ENCODE measurements at regions not wholly inside any gene's neighbourhood (a gene's known extent, or its start where the extent isn't known, plus 50 kb on each side); places are given as distances from the start of the nearest gene placed in this dataset.
"Not testable (repeated sequence)": the region's sequence is repeated elsewhere in the genome, so short reads cannot be mapped to it uniquely, and the experiment has no call there.

- DNase-seq: no peak
Measured at GRCh38 chr5:38148021-38148625, 110.2 kb upstream of the EGFLAM start.

GRCh38 chr5:38143384-38143783, 115.0 kb upstream of the EGFLAM start:
- no peak for DNase-seq

DNA sequence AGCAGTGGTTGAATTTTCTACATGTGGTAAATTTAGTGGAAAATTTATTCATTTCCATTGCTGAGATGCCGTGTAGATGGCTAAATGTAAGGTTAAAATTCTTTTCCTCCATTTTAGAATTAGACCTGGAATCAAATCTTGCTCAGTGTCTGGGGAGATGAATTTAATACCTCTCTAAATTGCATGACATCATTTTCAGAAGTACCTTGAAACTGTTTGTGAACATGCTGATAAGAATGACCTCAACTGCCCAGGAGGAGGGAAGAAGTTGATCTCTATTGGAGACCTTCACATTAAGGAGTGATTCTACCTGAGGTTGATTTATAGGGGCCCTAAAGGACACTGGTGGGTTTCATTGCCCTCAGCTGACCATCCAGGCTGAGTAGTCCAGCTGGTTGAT, 116.7 kb upstream of the EGFLAM start:
- no peak for DNase-seq

GRCh38 chr5:38138574-38138973, 119.8 kb upstream of the EGFLAM start:
- DNase-seq: no peak

DNA sequence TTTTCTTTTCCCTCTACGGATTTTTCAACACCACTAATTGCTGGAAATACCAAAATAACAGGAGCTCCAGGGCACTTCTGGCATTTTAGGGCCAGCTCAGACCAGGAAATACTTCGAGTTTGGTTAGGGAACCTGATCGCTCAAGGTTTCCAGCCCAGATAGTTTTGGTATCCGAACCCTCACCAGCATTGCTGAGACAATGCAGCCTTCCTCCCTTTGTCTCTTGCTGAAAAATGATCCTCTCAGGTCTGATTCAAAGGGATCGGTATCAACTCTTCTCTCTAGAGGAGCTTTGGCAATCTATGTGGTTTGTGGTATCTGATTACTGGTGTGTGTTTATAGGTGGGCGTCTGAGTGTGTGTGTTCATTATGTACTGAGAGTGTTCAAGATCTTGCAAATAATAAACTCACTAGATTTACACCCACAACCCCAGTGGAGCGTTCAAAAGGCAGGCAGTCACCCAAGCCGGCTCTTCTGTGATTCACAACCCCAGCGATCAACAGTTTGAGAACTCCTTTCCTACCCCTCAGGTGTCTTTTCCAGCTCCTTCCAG, 122.8 kb upstream of the EGFLAM start:
- no peak for DNase-seq

GRCh38 chr5:38134810-38135209, 123.5 kb upstream of the EGFLAM start:
- no peak for DNase-seq

- not testable (repeated sequence) for DNase-seq
Measured at GRCh38 chr5:38134294-38134693, 124.1 kb upstream of the EGFLAM start.

- no peak for DNase-seq
Measured at GRCh38 chr5:38131686-38132085, 126.7 kb upstream of the EGFLAM start.

- no peak for DNase-seq
Measured at GRCh38 chr5:38124321-38124720, 134.0 kb upstream of the EGFLAM start.

DNA sequence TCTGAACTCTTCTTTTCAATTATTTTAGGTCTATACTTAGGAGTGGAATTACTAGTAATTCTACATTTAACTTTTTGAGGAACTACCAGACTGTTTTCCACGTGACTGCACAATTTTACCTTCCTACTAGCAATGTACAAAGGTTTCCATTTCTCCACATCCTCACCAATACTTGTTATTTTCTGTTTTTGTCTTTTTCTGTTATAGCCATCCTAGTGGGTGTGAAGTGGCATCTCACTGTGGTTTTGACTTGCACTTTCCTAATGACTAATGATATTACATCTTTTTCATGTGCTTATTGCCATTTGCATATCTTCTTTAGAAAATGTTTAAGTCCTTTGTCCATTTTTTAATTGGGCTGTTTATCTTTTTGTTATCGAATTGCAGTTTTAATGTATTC, 136.9 kb upstream of the EGFLAM start:
- DNase-seq: no peak

- no peak for DNase-seq
Measured at GRCh38 chr5:38119836-38120235, 138.5 kb upstream of the EGFLAM start.

DNA sequence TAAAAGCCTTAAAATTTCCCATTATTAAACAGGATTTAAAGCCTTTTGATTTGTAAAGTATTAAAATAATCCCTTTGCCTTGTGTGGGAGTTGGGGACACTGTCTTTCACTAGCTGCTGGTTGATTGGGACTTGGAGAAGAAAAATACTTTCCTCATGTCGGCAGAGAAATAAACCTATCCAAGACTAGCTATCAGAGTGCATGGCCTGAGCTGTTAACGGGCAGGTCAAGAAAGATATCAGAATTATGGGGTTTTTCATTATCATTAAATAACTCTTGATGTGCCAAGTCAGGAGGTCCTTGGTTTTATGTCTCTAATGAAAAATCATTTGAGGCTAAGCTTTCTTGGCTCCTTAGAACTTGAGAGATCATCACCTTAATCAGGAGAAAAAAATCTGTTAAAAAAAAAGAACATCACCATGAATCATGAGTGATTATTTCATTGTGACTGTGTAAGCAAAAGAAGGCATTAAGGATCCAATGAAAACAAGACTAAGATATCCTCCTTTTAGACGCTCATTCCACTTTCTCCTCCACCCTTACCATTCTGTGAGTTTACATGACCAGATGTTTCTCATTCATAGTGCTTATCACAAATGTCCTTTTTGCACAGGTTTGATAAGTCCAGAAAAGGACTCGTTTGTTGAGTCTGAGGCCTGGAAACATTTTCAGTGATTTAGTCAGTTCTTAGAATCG, 140.4 kb upstream of the EGFLAM start:
- DNase-seq: no peak

DNA sequence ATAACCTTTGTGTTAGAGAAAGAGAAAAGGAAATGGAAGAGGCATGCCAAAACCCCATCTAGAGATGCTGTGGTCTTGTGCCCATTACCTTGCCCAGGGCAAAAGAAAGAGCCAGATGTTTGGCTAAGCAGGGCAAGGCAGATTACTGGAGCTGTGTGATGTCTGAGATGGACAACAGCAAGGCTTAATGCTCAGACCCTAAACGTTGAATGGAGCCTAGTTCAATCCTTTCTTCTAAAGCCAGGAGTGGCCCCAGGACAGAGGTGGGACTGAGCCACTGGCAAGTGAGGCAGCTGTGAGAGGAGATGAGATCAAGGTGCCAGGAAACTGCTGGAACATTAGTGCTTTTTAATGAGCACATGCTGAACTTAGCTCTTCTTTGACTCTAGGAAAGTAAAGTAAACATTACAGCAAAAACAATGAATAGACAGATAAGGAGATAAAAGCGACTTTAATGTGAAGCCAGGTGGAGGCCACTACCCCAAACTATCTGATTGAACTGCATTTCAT, 143.0 kb upstream of the EGFLAM start:
- no peak for DNase-seq

DNA sequence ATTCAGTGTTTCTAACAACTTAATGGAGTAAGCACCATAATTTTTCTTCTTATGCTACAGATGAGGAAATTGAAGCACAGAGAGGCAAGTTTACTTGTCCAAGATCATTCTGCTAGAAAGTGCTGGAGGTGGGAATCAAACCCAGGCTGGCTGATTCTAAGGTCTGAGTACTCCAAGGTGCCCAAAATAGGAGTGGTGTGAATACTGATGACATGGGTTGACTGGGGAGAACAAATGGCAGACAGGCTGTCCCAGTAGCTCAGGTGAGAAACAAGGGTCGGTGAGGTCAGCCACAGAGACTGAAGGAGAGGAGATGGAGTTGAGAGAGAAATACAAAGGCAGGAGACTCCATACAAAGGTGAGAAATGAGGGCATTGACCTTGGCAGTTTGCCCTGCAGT, 144.5 kb upstream of the EGFLAM start:
- no peak for DNase-seq

- no peak for DNase-seq
Measured at GRCh38 chr5:38113456-38113855, 144.9 kb upstream of the EGFLAM start.

DNA sequence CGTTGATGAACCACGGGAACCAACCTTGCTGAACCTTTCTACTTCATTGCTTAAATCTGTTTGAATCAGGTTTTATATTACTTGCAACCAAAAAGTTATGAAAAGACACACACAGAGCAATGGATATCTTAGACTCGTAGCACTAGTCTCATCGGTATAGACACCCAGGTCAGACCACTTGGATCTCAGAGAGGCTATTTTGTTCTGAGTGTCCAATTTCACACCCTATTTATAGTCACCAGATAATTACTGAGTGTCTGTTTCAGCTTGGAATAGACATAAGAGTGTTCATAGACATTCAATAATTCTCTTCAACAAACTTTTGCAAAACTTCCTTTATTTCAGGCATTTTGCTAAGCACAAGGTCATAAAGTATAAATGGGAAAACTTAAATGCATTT, 145.4 kb upstream of the EGFLAM start:
- no peak for DNase-seq

- DNase-seq: no peak
Measured at GRCh38 chr5:38110130-38110529, 148.2 kb upstream of the EGFLAM start.

GRCh38 chr5:38107096-38107495, 151.3 kb upstream of the EGFLAM start:
- DNase-seq: no peak

GRCh38 chr5:38105801-38106200, 152.6 kb upstream of the EGFLAM start:
- no peak for DNase-seq

DNA sequence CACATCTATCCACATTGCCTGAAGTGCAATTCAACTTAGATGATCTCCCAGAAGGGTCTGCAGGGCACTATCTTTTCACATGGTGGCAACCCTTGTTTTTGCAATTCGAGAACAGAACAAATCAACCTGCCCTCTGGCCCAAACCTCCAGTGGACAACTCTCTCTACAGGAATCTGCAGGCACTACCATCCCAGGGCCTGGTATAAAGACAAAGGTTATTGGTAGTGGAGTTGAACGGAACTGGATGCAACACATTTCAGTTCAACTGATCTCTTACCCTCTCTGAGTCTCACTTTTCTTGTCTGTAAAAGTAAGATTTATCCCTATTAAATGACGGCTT, 153.2 kb upstream of the EGFLAM start:
- no peak for DNase-seq

- no peak for DNase-seq
Measured at GRCh38 chr5:38104497-38105230, 153.7 kb upstream of the EGFLAM start.

DNA sequence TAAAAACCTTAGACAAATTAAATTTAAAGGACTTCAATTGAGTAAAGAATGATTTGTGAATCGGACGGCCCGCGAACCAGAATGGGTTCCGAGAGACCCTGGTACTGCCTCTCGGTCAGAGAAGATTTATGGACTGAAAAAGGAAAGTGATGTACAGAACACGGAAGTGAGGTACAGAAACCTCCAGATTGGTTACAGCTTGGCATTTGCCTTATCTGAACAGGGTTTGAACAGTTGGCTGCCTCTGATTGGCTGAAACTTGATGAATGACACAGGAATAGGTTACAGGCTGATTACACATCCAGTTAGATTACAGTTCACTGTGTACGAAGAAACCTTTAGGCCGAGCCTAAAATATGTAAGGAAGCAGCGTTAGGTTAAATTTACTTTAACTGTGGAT, 156.5 kb upstream of the EGFLAM start:
- no peak for DNase-seq

GRCh38 chr5:38099205-38100168, 158.9 kb upstream of the EGFLAM start:
- DNase-seq: no peak

All from stimulated activated CD4-positive, alpha-beta T cell treated with anti-CD3 and anti-CD28 coated beads, Interleukin-1b, Interleukin-23, amount 100 ng/mL, for 48 hours (primary cell).